GM23248 (cell line): ENCODE measurements at regions not wholly inside any gene's neighbourhood (a gene's known extent, or its start where the extent isn't known, plus 50 kb on each side); places are given as distances from the start of the nearest gene placed in this dataset.

Source experiments
- EZH2 ChIP-seq: fragments of 200-600 bp; sonication (generic); IDR thresholded peaks from 2 replicates; pipeline ENCODE4 v1.6.1; 2018; ENCODE audit warnings: antibody characterized with exemption, mild to moderate bottlenecking; ENCODE audit not compliant: insufficient read depth, poor library complexity, severe bottlenecking
- EZH2phosphoT487 ChIP-seq: fragments of 200-600 bp; sonication (generic); IDR thresholded peaks from 2 replicates; pipeline ENCODE4 v1.6.1; 2018; ENCODE audit warnings: antibody characterized with exemption, moderate library complexity, mild to moderate bottlenecking, low read depth; ENCODE audit not compliant: insufficient read depth

DNA sequence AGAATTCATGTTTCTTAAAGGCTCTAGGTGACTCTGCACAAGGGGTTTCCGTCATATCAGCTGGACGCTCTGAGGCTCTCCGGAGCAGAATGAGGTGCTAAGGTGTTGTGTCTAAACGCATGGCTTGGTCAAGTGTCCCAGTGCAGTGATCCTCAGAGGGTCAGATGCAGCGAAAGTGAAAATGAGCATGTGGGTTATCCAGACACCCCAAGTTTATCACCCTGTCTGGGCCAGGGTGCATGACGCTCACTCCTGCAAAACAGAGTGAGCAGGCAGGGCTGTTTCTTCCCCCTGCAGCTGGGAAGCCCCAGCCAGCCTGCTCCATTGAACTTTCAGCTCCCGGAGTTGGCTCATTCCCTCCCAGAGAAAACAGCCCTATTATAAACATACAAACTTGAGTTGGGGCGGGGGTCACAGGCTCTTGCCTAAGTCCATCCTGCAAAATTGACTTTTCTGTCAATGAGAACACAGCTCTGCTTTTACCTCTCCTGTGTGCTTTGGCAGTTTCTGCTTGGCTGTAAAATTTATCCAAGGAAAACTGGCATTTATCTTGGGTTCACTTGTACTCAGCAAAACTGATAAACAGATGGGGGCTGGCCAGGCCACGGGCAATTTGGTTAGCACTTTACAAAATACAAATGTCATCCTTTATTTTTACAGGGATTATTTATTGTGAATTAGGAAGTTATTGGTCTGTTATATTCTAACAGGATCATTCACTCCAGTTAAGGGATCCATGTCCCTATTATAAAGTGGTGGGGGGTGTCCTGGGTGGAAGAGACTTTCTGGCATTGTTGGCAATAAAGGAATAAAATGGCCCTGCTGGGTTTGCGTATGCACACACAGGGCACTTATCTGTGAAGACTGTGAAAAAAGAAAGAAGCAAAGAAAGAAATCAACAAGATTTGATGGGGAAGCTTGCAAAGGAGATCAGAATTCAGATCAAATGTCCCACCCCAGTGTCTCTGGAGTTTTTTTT lies 154.9 kb downstream of the FOXA2 start:
- TF ChIP-seq EZH2phosphoT487 (no peak), EZH2 (no peak)
